SK-N-SH (cell line): ENCODE measurements at regions not wholly inside any gene's neighbourhood (a gene's known extent, or its start where the extent isn't known, plus 50 kb on each side); places are given as distances from the start of the nearest gene placed in this dataset.

Experiments
- CTCF ChIA-PET: fragments of 300-600, 350-600 bp; formaldehyde crosslinking; extraction: SDS; loops from one replicate; lab custom pipeline; 2021; lab: Yijun Ruan, JAX
- POLR2A ChIA-PET: fragments of 350-600 bp; sonication (Branson Sonifier 250); formaldehyde crosslinking; extraction: SDS; loops from one replicate; lab custom pipeline; 2020; ENCODE audit warnings: antibody characterized with exemption, inconsistent platforms; lab: Yijun Ruan, JAX
- DNase-seq: peaks from one replicate; pipeline ENCODE4 v3.0.0; 2012
- H2AFZ ChIP-seq: fragments of 200-600 bp; sonication (generic); 2 replicates; pipeline ENCODE4 v1.8.1; 2016; ENCODE audit warnings: antibody characterized with exemption, mild to moderate bottlenecking, low read depth
- H3F3A ChIP-seq: fragments of 200-600 bp; sonication (generic); replicated peaks from 2 replicates; pipeline ENCODE3; 2016; ENCODE audit warnings: antibody characterized with exemption, mild to moderate bottlenecking; ENCODE audit not compliant: insufficient read depth
- H3K27ac ChIP-seq, 2 experiments: fragments of 200-500 bp in 1 of 2; fragments of 200-600 bp in 1 of 2; sonication (Bioruptor generic) in 1 of 2; sonication (generic), shearing (Covaris generic) in 1 of 2; 2 replicates each; pipeline versions ENCODE4 v1.5.1 to v1.6.1; 2014 to 2016; ENCODE audit warnings: low read depth in 2 of 2, inconsistent platforms in 1 of 2, low read length in 1 of 2, mild to moderate bottlenecking in 1 of 2, mixed read lengths in 1 of 2
- H3K27me3 ChIP-seq: fragments of 200-600 bp; sonication (generic), shearing (Covaris generic); 2 replicates; pipeline ENCODE4 v1.6.1; 2016; ENCODE audit warnings: mixed run types; ENCODE audit not compliant: insufficient read depth
- H3K36me3 ChIP-seq, 2 experiments: fragments of 200-500 bp in 1 of 2; fragments of 200-600 bp in 1 of 2; sonication (Bioruptor generic) in 1 of 2; sonication (generic) in 1 of 2; replicated peaks in 1 of 2; 2 replicates each; pipeline versions ENCODE3 to v1.5.1; 2014 to 2016; ENCODE audit warnings: low read length in 1 of 2, mild to moderate bottlenecking in 1 of 2; ENCODE audit not compliant: insufficient read depth in 2 of 2, control insufficient read depth in 1 of 2
- H3K4me1 ChIP-seq, 2 experiments: fragments of 200-500 bp in 1 of 2; fragments of 200-600 bp in 1 of 2; sonication (Bioruptor generic) in 1 of 2; sonication (generic), shearing (Covaris generic) in 1 of 2; 2 replicates each; pipeline versions ENCODE4 v1.5.1 to v1.6.1; 2014 to 2016; ENCODE audit warnings: low read depth in 1 of 2, low read length in 1 of 2, mixed run types in 1 of 2; ENCODE audit not compliant: insufficient read depth in 2 of 2, control insufficient read depth in 1 of 2
- H3K4me2 ChIP-seq: fragments of 200-600 bp; sonication (generic), shearing (Covaris generic); 2 replicates; pipeline ENCODE4 v1.6.1; 2017; ENCODE audit warnings: mixed run types
- H3K4me3 ChIP-seq, 2 experiments: fragments of 200-500 bp in 1 of 2; fragments of 200-600 bp in 1 of 2; sonication (Bioruptor generic) in 1 of 2; sonication (generic), shearing (Covaris generic) in 1 of 2; 2 replicates each; pipeline versions ENCODE4 v1.5.1 to v1.8.1; 2014 to 2016; ENCODE audit warnings: low read depth in 2 of 2, inconsistent platforms in 1 of 2, low read length in 1 of 2, mild to moderate bottlenecking in 1 of 2, mixed read lengths in 1 of 2, moderate library complexity in 1 of 2
- H3K79me2 ChIP-seq: fragments of 200-600 bp; sonication (generic); 2 replicates; pipeline ENCODE4 v1.8.1; 2017; ENCODE audit warnings: mild to moderate bottlenecking; ENCODE audit not compliant: insufficient read depth
- H3K9ac ChIP-seq: fragments of 200-600 bp; sonication (generic); 2 replicates; pipeline ENCODE4 v1.6.1; 2017; ENCODE audit warnings: mixed run types
- H3K9me2 ChIP-seq: fragments of 200-600 bp; sonication (generic); 2 replicates; pipeline ENCODE4 v1.6.1; 2017; ENCODE audit warnings: mixed run types
- H3K9me3 ChIP-seq: fragments of 200-600 bp; sonication (generic); 2 replicates; pipeline ENCODE4 v1.6.1; 2017; ENCODE audit warnings: mixed run types, mild to moderate bottlenecking, moderate library complexity
- H4K20me1 ChIP-seq: fragments of 200-600 bp; sonication (generic); 2 replicates; pipeline ENCODE4 v1.6.1; 2017; ENCODE audit warnings: mild to moderate bottlenecking, mixed run types; ENCODE audit not compliant: insufficient read depth
- CHD2 ChIP-seq: fragments of 150-350 bp; IDR thresholded peaks from 2 replicates; pipeline ENCODE4 v1.6.1; 2018; ENCODE audit warnings: low read length; ENCODE audit not compliant: partially characterized antibody
- FOXM1 ChIP-seq: IDR thresholded peaks from 2 replicates; pipeline ENCODE4 v1.4.0; 2012; ENCODE audit warnings: low read depth, mild to moderate bottlenecking
- GATA2 ChIP-seq: sonication (generic); formaldehyde crosslinking; IDR thresholded peaks from 2 replicates; pipeline ENCODE4 v1.5.0; 2020; ENCODE audit warnings: mild to moderate bottlenecking, missing genetic modification reagents
- IRF3 ChIP-seq: fragments of 150-350 bp; IDR thresholded peaks from 2 replicates; pipeline ENCODE4 v1.6.1; 2016; ENCODE audit warnings: mild to moderate bottlenecking, low read depth, low read length
- MAX ChIP-seq: IDR thresholded peaks from 2 replicates; pipeline ENCODE4 v1.4.0; 2012; ENCODE audit warnings: low read depth
- MXI1 ChIP-seq: IDR thresholded peaks from 2 replicates; pipeline ENCODE4 v1.6.1; 2012; ENCODE audit warnings: mild to moderate bottlenecking, low read depth, low read length, improper control_type of control experiment
- PBX3 ChIP-seq: IDR thresholded peaks from 2 replicates; pipeline ENCODE4; 2012
- POLR2AphosphoS5 ChIP-seq: IDR thresholded peaks from 2 replicates; pipeline ENCODE4 v1.6.1; 2012; ENCODE audit warnings: low read depth, low read length
- RAD21 ChIP-seq: IDR thresholded peaks from 2 replicates; pipeline ENCODE4 v1.6.1; 2012; ENCODE audit warnings: mild to moderate bottlenecking, low read length
- REST ChIP-seq: IDR thresholded peaks from 2 replicates; pipeline ENCODE4 v1.6.1; 2012; ENCODE audit warnings: mild to moderate bottlenecking, low read depth, low read length, moderate library complexity
- SIN3A ChIP-seq: IDR thresholded peaks from 2 replicates; pipeline ENCODE4 v1.6.1; 2012; ENCODE audit warnings: low read depth, mild to moderate bottlenecking, low read length, moderate library complexity, borderline replicate concordance
- TCF12 ChIP-seq: IDR thresholded peaks from 2 replicates; pipeline ENCODE4 v1.4.0; 2012
- TEAD4 ChIP-seq: IDR thresholded peaks from 2 replicates; pipeline ENCODE4 v1.4.0; 2012; ENCODE audit warnings: mild to moderate bottlenecking, borderline replicate concordance; ENCODE audit not compliant: insufficient read depth
- USF1 ChIP-seq: IDR thresholded peaks from 2 replicates; pipeline ENCODE4 v1.4.0; 2012; ENCODE audit warnings: low read depth, borderline replicate concordance
- USF2 ChIP-seq: fragments of 150-350 bp; IDR thresholded peaks from 2 replicates; pipeline ENCODE4 v1.6.1; 2017; ENCODE audit warnings: antibody characterized with exemption, low read length, low read depth, borderline replicate concordance
- WGBS: methylation state at CpG from one replicate; pipeline ENCODE4 v1.1.6; 2017; ENCODE audit warnings: low lambda C conversion rate; 5-methylcytosine and 5-hydroxymethylcytosine counted together

GRCh38 chr14:38432186-38432585 is 176.3 kb upstream of the CLEC14A start:
- 51% methylated on average over 2 of the region's 2 CpGs for WGBS
- no peak for DNase-seq
- Histone ChIP-seq H4K20me1 (no peaks in the 10 kb centered on the region), H3K27ac (no peak overlapping the region), H3K4me3 (no peak overlapping the region), H3K79me2 (no peaks in the 10 kb centered on the region), H3K4me2 (no peak overlapping the region), H3F3A (no peaks in the 10 kb centered on the region), H3K9me3 (no peaks in the 10 kb centered on the region), H2AFZ (no peak overlapping the region), H3K36me3 (no peaks in the 10 kb centered on the region), H3K27me3 (no peaks in the 10 kb centered on the region), H3K9ac (no peak overlapping the region), H3K9me2 (no peaks in the 10 kb centered on the region), H3K4me1 (no peaks in the 10 kb centered on the region)
- TF ChIP-seq MAX (no peak), USF1 (no peak), TCF12 (no peak), USF2 (no peak), MXI1 (no peak), CHD2 (no peak), FOXM1 (no peak), PBX3 (no peak), RAD21 (no peak), REST (no peak)
- ChIA-PET CTCF (no interaction called here), POLR2A (no interaction called here)

GRCh38 chr14:38431156-38431555 is 175.3 kb upstream of the CLEC14A start:
- Histone ChIP-seq H3K9ac (no peak overlapping the region), H3F3A (no peaks in the 10 kb centered on the region), H3K27me3 (no peaks in the 10 kb centered on the region), H3K27ac (no peak overlapping the region), H2AFZ (no peak overlapping the region)
- CTCF ChIA-PET: no interaction called here
- POLR2A ChIA-PET: no interaction called here
- TF ChIP-seq TEAD4: no peak
- TF ChIP-seq IRF3: no peak
- no peak for TF ChIP-seq USF1
- TF ChIP-seq GATA2 (CRISPR knock-in tag): no peak
- TF ChIP-seq SIN3A: no peak
- TF ChIP-seq POLR2AphosphoS5: no peak
- TF ChIP-seq MXI1: no peak
- TF ChIP-seq PBX3: no peak
- TF ChIP-seq, all 33 proteins: peak for 0
- 19% methylated on average over 4 of the region's 4 CpGs for WGBS
- no peak for DNase-seq
- H3K9me3 ChIP-seq: no peaks in the 10 kb centered on the region
- no peak overlapping the region for H3K4me3 ChIP-seq
- H3K9me2 ChIP-seq: no peaks in the 10 kb centered on the region
- no peaks in the 10 kb centered on the region for H3K36me3 ChIP-seq
- no peaks in the 10 kb centered on the region for H4K20me1 ChIP-seq
- no peak overlapping the region for H3K4me2 ChIP-seq
- no peaks in the 10 kb centered on the region for H3K79me2 ChIP-seq
- no peaks in the 10 kb centered on the region for H3K4me1 ChIP-seq
